K562 (cell line): ENCODE measurements at regions not wholly inside any gene's neighbourhood (a gene's known extent, or its start where the extent isn't known, plus 50 kb on each side); places are given as distances from the start of the nearest gene placed in this dataset.

Source experiments
- ATAC-seq: fragments of 200-7000 bp; cut with Tn5 transposase; 3 replicates; pipeline ENCODE4 v1.9.1; 2020; ENCODE audit warnings: moderate library complexity
- BruUV-seq: library from RNA; stranded (reverse); fragments of 400-500 nt; replicated peaks from 2 replicates; lab custom pipeline; 2021; lab: Mats Ljungman, UMichigan
- CTCF ChIA-PET: fragments of 300-600 bp; formaldehyde crosslinking; extraction: SDS; loops from one replicate; lab custom pipeline; 2021; ENCODE audit warnings: low intra/inter-chr PET ratio; lab: Yijun Ruan, JAX
- POLR2A ChIA-PET: fragments of 300-600, 350-650 bp; sonication (Branson Sonifier 250); formaldehyde crosslinking; extraction: SDS; loops from one replicate; lab custom pipeline; 2021; ENCODE audit warnings: antibody characterized with exemption, inconsistent platforms; lab: Yijun Ruan, JAX
- DNase-seq, 4 experiments: peaks; one replicate each; pipeline versions ENCODE4 v3.0.0 to v3.0.0-alpha.2; 2011 to 2018; ENCODE audit warnings: low spot score in 3 of 4, mixed read lengths in 3 of 4; ENCODE audit errors: extremely low read depth in 1 of 4
- FAIRE-seq: peaks from 2 replicates; lab custom pipeline; 2011; peaks lifted over from hg19 to GRCh38; lab: Jason Lieb, UNC
- H2AFZ ChIP-seq: 2 replicates; pipeline ENCODE4 v1.6.0; 2011; ENCODE audit warnings: low read depth, low read length, control low read depth, inconsistent platforms
- H3K27ac ChIP-seq: fragments of 200-600 bp; 3 replicates; pipeline ENCODE4 v1.8.0; 2011; ENCODE audit warnings: low read depth, mild to moderate bottlenecking, control low read depth, inconsistent platforms, low read length, moderate library complexity, mixed read lengths; ENCODE audit errors: extremely low read depth
- H3K27me3 ChIP-seq, 2 experiments: fragments of 300-600 bp in 1 of 2; 2 replicates in 1 of 2; 3 replicates in 1 of 2; pipeline versions ENCODE4 v1.6.0 to v1.8.0; 2011; ENCODE audit warnings: inconsistent platforms in 2 of 2, low read length in 2 of 2, mild to moderate bottlenecking in 1 of 2, mixed read lengths in 1 of 2, moderate library complexity in 1 of 2; ENCODE audit not compliant: control insufficient read depth in 2 of 2, insufficient read depth in 2 of 2
- H3K36me3 ChIP-seq: fragments of 300-600 bp; 3 replicates; pipeline ENCODE4 v1.8.0; 2011; ENCODE audit warnings: mild to moderate bottlenecking, low read length, inconsistent platforms; ENCODE audit not compliant: control insufficient read depth, insufficient read depth
- H3K4me1 ChIP-seq, 2 experiments: fragments of 200-600 bp in 1 of 2; replicated peaks in 1 of 2; 2 replicates in 1 of 2; 3 replicates in 1 of 2; pipeline versions ENCODE4 v1.5.1 to v1.8.0; 2011; ENCODE audit warnings: inconsistent platforms in 2 of 2, low read length in 2 of 2, mild to moderate bottlenecking in 1 of 2, mixed read lengths in 1 of 2, moderate library complexity in 1 of 2; ENCODE audit not compliant: control insufficient read depth in 2 of 2, insufficient read depth in 2 of 2
- H3K4me2 ChIP-seq: 2 replicates; pipeline ENCODE4 v1.6.1; 2011; ENCODE audit warnings: low read length, control low read depth, inconsistent platforms, mixed read lengths; ENCODE audit not compliant: insufficient read depth
- H3K4me3 ChIP-seq: fragments of 200-600 bp; sonication (generic), shearing (Covaris generic); 2 replicates; pipeline ENCODE4 v1.5.1; 2016; ENCODE audit warnings: control low read depth, inconsistent platforms
- H3K79me2 ChIP-seq: fragments of 200-600 bp; 3 replicates; pipeline ENCODE4 v1.8.0; 2011; ENCODE audit warnings: low read length, inconsistent platforms; ENCODE audit not compliant: control insufficient read depth, insufficient read depth
- H3K9ac ChIP-seq, 2 experiments: 2 replicates each; pipeline versions ENCODE4 v1.6.0 to v1.6.1; 2011; ENCODE audit warnings: low read depth in 2 of 2, low read length in 2 of 2, control low read depth in 1 of 2, inconsistent platforms in 1 of 2, mild to moderate bottlenecking in 1 of 2, mixed read lengths in 1 of 2; ENCODE audit not compliant: insufficient read depth in 1 of 2
- H3K9me1 ChIP-seq: one replicate; pipeline ENCODE4 v1.6.0; 2011; ENCODE audit warnings: inconsistent platforms, mild to moderate bottlenecking, low read length, moderate library complexity; ENCODE audit not compliant: control insufficient read depth, insufficient read depth
- H3K9me3 ChIP-seq: replicated peaks from 2 replicates; pipeline ENCODE4 v1.5.1; 2011; ENCODE audit warnings: low read depth, low read length, inconsistent platforms; ENCODE audit not compliant: control insufficient read depth, insufficient read depth
- H4K20me1 ChIP-seq: replicated peaks from 2 replicates; pipeline ENCODE4 v1.6.1; 2011; ENCODE audit warnings: low read length, inconsistent platforms, mixed read lengths; ENCODE audit not compliant: control insufficient read depth, insufficient read depth
- BCLAF1 ChIP-seq, 2 experiments: fragments of 450-650 bp in 1 of 2; IDR thresholded peaks; 2 replicates each; pipeline ENCODE4 v1.6.1; 2011 to 2017; ENCODE audit warnings: low read depth in 2 of 2, antibody characterized with exemption in 1 of 2, borderline replicate concordance in 1 of 2, low read length in 1 of 2, mild to moderate bottlenecking in 1 of 2, mixed read lengths in 1 of 2; ENCODE audit not compliant: control insufficient read depth in 1 of 2
- BRF1 ChIP-seq: IDR thresholded peaks from 3 replicates; pipeline ENCODE4 v1.6.1; 2011; ENCODE audit warnings: borderline replicate concordance, mild to moderate bottlenecking; ENCODE audit not compliant: insufficient read length; ENCODE audit errors: extremely low read depth
- HSF4 ChIP-seq: fragments of 250-450 bp; sonication (Bioruptor Pico); IDR thresholded peaks from 2 replicates; pipeline ENCODE4 v2.1.2; 2022; ENCODE audit warnings: mild to moderate bottlenecking, moderate library complexity, borderline replicate concordance
- MIER1 ChIP-seq: fragments of 450-650 bp; IDR thresholded peaks from 2 replicates; pipeline ENCODE4 v1.6.1; 2016; ENCODE audit warnings: antibody characterized with exemption, mild to moderate bottlenecking, low read depth
- NCOA2 ChIP-seq, 2 experiments: fragments of 450-650 bp; IDR thresholded peaks; 2 replicates each; pipeline ENCODE4 v1.6.1; 2018; ENCODE audit warnings: mild to moderate bottlenecking in 2 of 2, moderate library complexity in 1 of 2; ENCODE audit not compliant: partially characterized antibody in 2 of 2
- NFXL1 ChIP-seq: fragments of 450-650 bp; formaldehyde crosslinking; IDR thresholded peaks from 2 replicates; pipeline ENCODE4 v1.4.0; 2021; ENCODE audit warnings: mild to moderate bottlenecking
- POLR3G ChIP-seq: IDR thresholded peaks from 2 replicates; pipeline ENCODE4 v1.6.1; 2011; ENCODE audit not compliant: insufficient read length, insufficient replicate concordance; ENCODE audit errors: extremely low read depth
- PPARD ChIP-seq: fragments of 250-450 bp; sonication (Bioruptor Pico); IDR thresholded peaks from 2 replicates; pipeline ENCODE4 v1.8.0; 2022; ENCODE audit warnings: inconsistent platforms, mild to moderate bottlenecking, moderate library complexity
- RNF219 ChIP-seq: fragments of 250-450 bp; sonication (Bioruptor Pico); IDR thresholded peaks from 2 replicates; pipeline ENCODE4 v1.5.0; 2022; ENCODE audit warnings: mild to moderate bottlenecking
- SMAD3 ChIP-seq: fragments of 450-650 bp; formaldehyde crosslinking; conservative IDR thresholded peaks from 2 replicates; pipeline ENCODE4 v1.4.0; 2020; ENCODE audit warnings: mild to moderate bottlenecking
- ZBTB5 ChIP-seq: fragments of 450-650 bp; IDR thresholded peaks from 2 replicates; pipeline ENCODE4 v1.6.1; 2017; ENCODE audit warnings: antibody characterized with exemption
- ZC3H4 ChIP-seq: sonication (generic); formaldehyde crosslinking; IDR thresholded peaks from 2 replicates; pipeline ENCODE4 v1.9.0; 2021; ENCODE audit warnings: missing genetic modification reagents, borderline replicate concordance
- ZNF23 ChIP-seq: fragments of 250-450 bp; sonication (Bioruptor Pico); IDR thresholded peaks from 2 replicates; pipeline ENCODE4 v1.4.0; 2020; ENCODE audit warnings: mild to moderate bottlenecking
- ZNF444 ChIP-seq: fragments of 250-450 bp; sonication (Bioruptor Pico); IDR thresholded peaks from 2 replicates; pipeline ENCODE4 v1.4.0; 2020; ENCODE audit warnings: mild to moderate bottlenecking, moderate library complexity
- WGBS: fragments of 100-300 bp; shearing (Covaris generic); methylation state at CpG from one replicate; pipeline ENCODE4 v1.1.6; 2016; ENCODE audit warnings: low coverage, mixed read lengths; ENCODE audit not compliant: insufficient coverage; ENCODE audit errors: missing lambda C conversion rate; 5-methylcytosine and 5-hydroxymethylcytosine counted together
- in situ Hi-C: fragments of 300-500 bp; cut with MboI; formaldehyde crosslinking; loops from 4 replicates; pipeline ENCODE4 v1.15.0; 2018; ENCODE audit warnings: inconsistent platforms, mixed read lengths
- intact Hi-C: fragments of 100-400 bp; cut with micrococcal nuclease; formaldehyde crosslinking; loops from 2 replicates; pipeline ENCODE4 v1.14.2; 2022

GRCh38 chr10:61825628-61826027 is 75.9 kb upstream of the ARID5B start:
- FAIRE-seq (no peak), DNase-seq (no peak), ATAC-seq (no peak)
- no peaks in the 10 kb centered on the region for H4K20me1 ChIP-seq
- ChIA-PET POLR2A (interaction anchor here (0.7 kb wide), 1 partner anchor 34 kb away, joined by 4 read pairs; no protein-coding TSS in a partner anchor), CTCF (interaction anchor here (0.5 kb wide), 1 partner anchor 562 kb away, joined by 3 read pairs; no protein-coding TSS in a partner anchor)
- H3K9me1 ChIP-seq, result no peaks in the 10 kb centered on the region
- no peak overlapping the region for H3K9ac ChIP-seq
- in situ Hi-C loops (no loop called here), intact Hi-C loops (no loop called here)
- no peak overlapping the region for H3K27ac ChIP-seq
- peaks cover 3% of the 10 kb centered on the region for H3K9me3 ChIP-seq
- H2AFZ ChIP-seq, result peak overlapping the region; percentile 77
- H3K4me2 ChIP-seq, result no peak overlapping the region
- peaks cover 10 to 42% of the 10 kb centered on the region in 2 experiments; a peak in 4 of 5 replicates for H3K4me1 ChIP-seq
- H3K27me3 ChIP-seq, result no peaks in the 10 kb centered on the region
- H3K79me2 ChIP-seq, result no peaks in the 10 kb centered on the region
- BruUV-seq, result TSS peak; percentile 33
- 68% methylated on average over 4 of the region's 4 CpGs for WGBS
- no peak overlapping the region for H3K4me3 ChIP-seq
- H3K36me3 ChIP-seq, result no peaks in the 10 kb centered on the region
- TF ChIP-seq ZBTB5 (no peak), NFXL1 (CRISPR knock-in tag) (no peak), RNF219 (no peak), BRF1 (no peak), BCLAF1 (IDR thresholded peaks at IDR 0.05; ENCODE audit: borderline replicate concordance in 1 of 2, control insufficient read depth in 1 of 2, low read depth in 2 of 2, low read length in 1 of 2) (no peak), SMAD3 (CRISPR knock-in tag) (no peak), ZC3H4 (CRISPR knock-in tag) (no peak), POLR3G (no peak), ZNF23 (CRISPR knock-in tag) (no peak), ZNF444 (CRISPR knock-in tag) (no peak), PPARD (CRISPR knock-in tag) (no peak), MIER1 (no peak), HSF4 (CRISPR knock-in tag) (no peak), NCOA2 (IDR thresholded peaks at IDR 0.05; ENCODE audit: partially characterized antibody in 2 of 2) (no peak)
